SK-N-SH (cell line): ENCODE measurements at regions not wholly inside any gene's neighbourhood (a gene's known extent, or its start where the extent isn't known, plus 50 kb on each side); places are given as distances from the start of the nearest gene placed in this dataset.

Experiments
- CTCF ChIA-PET: fragments of 300-600, 350-600 bp; formaldehyde crosslinking; extraction: SDS; loops from one replicate; lab custom pipeline; 2021; lab: Yijun Ruan, JAX
- POLR2A ChIA-PET: fragments of 350-600 bp; sonication (Branson Sonifier 250); formaldehyde crosslinking; extraction: SDS; loops from one replicate; lab custom pipeline; 2020; ENCODE audit warnings: antibody characterized with exemption, inconsistent platforms; lab: Yijun Ruan, JAX
- DNase-seq: peaks from one replicate; pipeline ENCODE4 v3.0.0; 2012
- H2AFZ ChIP-seq: fragments of 200-600 bp; sonication (generic); 2 replicates; pipeline ENCODE4 v1.8.1; 2016; ENCODE audit warnings: antibody characterized with exemption, mild to moderate bottlenecking, low read depth
- H3F3A ChIP-seq: fragments of 200-600 bp; sonication (generic); replicated peaks from 2 replicates; pipeline ENCODE3; 2016; ENCODE audit warnings: antibody characterized with exemption, mild to moderate bottlenecking; ENCODE audit not compliant: insufficient read depth
- H3K27ac ChIP-seq, 2 experiments: fragments of 200-500 bp in 1 of 2; fragments of 200-600 bp in 1 of 2; sonication (Bioruptor generic) in 1 of 2; sonication (generic), shearing (Covaris generic) in 1 of 2; 2 replicates each; pipeline versions ENCODE4 v1.5.1 to v1.6.1; 2014 to 2016; ENCODE audit warnings: low read depth in 2 of 2, inconsistent platforms in 1 of 2, low read length in 1 of 2, mild to moderate bottlenecking in 1 of 2, mixed read lengths in 1 of 2
- H3K27me3 ChIP-seq: fragments of 200-600 bp; sonication (generic), shearing (Covaris generic); 2 replicates; pipeline ENCODE4 v1.6.1; 2016; ENCODE audit warnings: mixed run types; ENCODE audit not compliant: insufficient read depth
- H3K36me3 ChIP-seq, 2 experiments: fragments of 200-500 bp in 1 of 2; fragments of 200-600 bp in 1 of 2; sonication (Bioruptor generic) in 1 of 2; sonication (generic) in 1 of 2; replicated peaks in 1 of 2; 2 replicates each; pipeline versions ENCODE3 to v1.5.1; 2014 to 2016; ENCODE audit warnings: low read length in 1 of 2, mild to moderate bottlenecking in 1 of 2; ENCODE audit not compliant: insufficient read depth in 2 of 2, control insufficient read depth in 1 of 2
- H3K4me1 ChIP-seq, 2 experiments: fragments of 200-500 bp in 1 of 2; fragments of 200-600 bp in 1 of 2; sonication (Bioruptor generic) in 1 of 2; sonication (generic), shearing (Covaris generic) in 1 of 2; 2 replicates each; pipeline versions ENCODE4 v1.5.1 to v1.6.1; 2014 to 2016; ENCODE audit warnings: low read depth in 1 of 2, low read length in 1 of 2, mixed run types in 1 of 2; ENCODE audit not compliant: insufficient read depth in 2 of 2, control insufficient read depth in 1 of 2
- H3K4me2 ChIP-seq: fragments of 200-600 bp; sonication (generic), shearing (Covaris generic); 2 replicates; pipeline ENCODE4 v1.6.1; 2017; ENCODE audit warnings: mixed run types
- H3K4me3 ChIP-seq, 2 experiments: fragments of 200-500 bp in 1 of 2; fragments of 200-600 bp in 1 of 2; sonication (Bioruptor generic) in 1 of 2; sonication (generic), shearing (Covaris generic) in 1 of 2; 2 replicates each; pipeline versions ENCODE4 v1.5.1 to v1.8.1; 2014 to 2016; ENCODE audit warnings: low read depth in 2 of 2, inconsistent platforms in 1 of 2, low read length in 1 of 2, mild to moderate bottlenecking in 1 of 2, mixed read lengths in 1 of 2, moderate library complexity in 1 of 2
- H3K79me2 ChIP-seq: fragments of 200-600 bp; sonication (generic); 2 replicates; pipeline ENCODE4 v1.8.1; 2017; ENCODE audit warnings: mild to moderate bottlenecking; ENCODE audit not compliant: insufficient read depth
- H3K9ac ChIP-seq: fragments of 200-600 bp; sonication (generic); 2 replicates; pipeline ENCODE4 v1.6.1; 2017; ENCODE audit warnings: mixed run types
- H3K9me2 ChIP-seq: fragments of 200-600 bp; sonication (generic); 2 replicates; pipeline ENCODE4 v1.6.1; 2017; ENCODE audit warnings: mixed run types
- H3K9me3 ChIP-seq: fragments of 200-600 bp; sonication (generic); 2 replicates; pipeline ENCODE4 v1.6.1; 2017; ENCODE audit warnings: mixed run types, mild to moderate bottlenecking, moderate library complexity
- H4K20me1 ChIP-seq: fragments of 200-600 bp; sonication (generic); 2 replicates; pipeline ENCODE4 v1.6.1; 2017; ENCODE audit warnings: mild to moderate bottlenecking, mixed run types; ENCODE audit not compliant: insufficient read depth
- CHD2 ChIP-seq: fragments of 150-350 bp; IDR thresholded peaks from 2 replicates; pipeline ENCODE4 v1.6.1; 2018; ENCODE audit warnings: low read length; ENCODE audit not compliant: partially characterized antibody
- CTCF ChIP-seq: fragments of 200-600 bp; sonication (generic); IDR thresholded peaks from 2 replicates; pipeline ENCODE4 v1.6.1; 2017; ENCODE audit warnings: antibody characterized with exemption, mild to moderate bottlenecking, moderate library complexity
- ELF1 ChIP-seq: IDR thresholded peaks from 2 replicates; pipeline ENCODE4 v1.4.0; 2012
- FOXM1 ChIP-seq: IDR thresholded peaks from 2 replicates; pipeline ENCODE4 v1.4.0; 2012; ENCODE audit warnings: low read depth, mild to moderate bottlenecking
- GATA2 ChIP-seq: sonication (generic); formaldehyde crosslinking; IDR thresholded peaks from 2 replicates; pipeline ENCODE4 v1.5.0; 2020; ENCODE audit warnings: mild to moderate bottlenecking, missing genetic modification reagents
- MAX ChIP-seq: IDR thresholded peaks from 2 replicates; pipeline ENCODE4 v1.4.0; 2012; ENCODE audit warnings: low read depth
- NRF1 ChIP-seq: IDR thresholded peaks from 2 replicates; pipeline ENCODE4 v1.6.1; 2012; ENCODE audit warnings: low read depth, mild to moderate bottlenecking, low read length
- PBX3 ChIP-seq: IDR thresholded peaks from 2 replicates; pipeline ENCODE4; 2012
- POLR2AphosphoS5 ChIP-seq: IDR thresholded peaks from 2 replicates; pipeline ENCODE4 v1.6.1; 2012; ENCODE audit warnings: low read depth, low read length
- RAD21 ChIP-seq: IDR thresholded peaks from 2 replicates; pipeline ENCODE4 v1.6.1; 2012; ENCODE audit warnings: mild to moderate bottlenecking, low read length
- RFX5 ChIP-seq: IDR thresholded peaks from 2 replicates; pipeline ENCODE4 v1.6.1; 2012; ENCODE audit warnings: mild to moderate bottlenecking, improper control_type of control experiment, low read length
- SMC3 ChIP-seq: IDR thresholded peaks from 2 replicates; pipeline ENCODE4 v1.6.1; 2012; ENCODE audit warnings: low read depth, low read length, improper control_type of control experiment
- TCF12 ChIP-seq: IDR thresholded peaks from 2 replicates; pipeline ENCODE4 v1.4.0; 2012
- TEAD4 ChIP-seq: IDR thresholded peaks from 2 replicates; pipeline ENCODE4 v1.4.0; 2012; ENCODE audit warnings: mild to moderate bottlenecking, borderline replicate concordance; ENCODE audit not compliant: insufficient read depth
- YY1 ChIP-seq: IDR thresholded peaks from 2 replicates; pipeline ENCODE4 v1.4.0; 2012; ENCODE audit warnings: low read depth, mild to moderate bottlenecking
- WGBS: methylation state at CpG from one replicate; pipeline ENCODE4 v1.1.6; 2017; ENCODE audit warnings: low lambda C conversion rate; 5-methylcytosine and 5-hydroxymethylcytosine counted together

GRCh38 chr6:167647737-167648470, 178.8 kb upstream of the AFDN start (continued):
- no peak for TF ChIP-seq YY1
- no peak for TF ChIP-seq SMC3
- TF ChIP-seq RAD21 = no peak
- TF ChIP-seq RFX5 = no peak
- TF ChIP-seq FOXM1 = no peak

GRCh38 chr6:167648501-167649278, 178.0 kb upstream of the AFDN start:
- no peaks in the 10 kb centered on the region for H3K9me3 ChIP-seq
- POLR2A ChIA-PET = interaction anchor here (0.6 kb wide), 1 partner anchor 31 kb away, joined by 3 read pairs; no protein-coding TSS in a partner anchor
- CTCF ChIA-PET = no interaction called here

GRCh38 chr6:167649476-167649875, 177.2 kb upstream of the AFDN start:
- Histone ChIP-seq H4K20me1 (no peaks in the 10 kb centered on the region), H3F3A (no peaks in the 10 kb centered on the region), H3K9ac (no peak overlapping the region), H2AFZ (no peak overlapping the region), H3K9me2 (no peaks in the 10 kb centered on the region), H3K4me2 (no peak overlapping the region), H3K27me3 (no peaks in the 10 kb centered on the region), H3K4me3 (no peak overlapping the region), H3K27ac (no peak overlapping the region), H3K4me1 (no peaks in the 10 kb centered on the region; a peak in 1 of 4 replicates), H3K36me3 (no peaks in the 10 kb centered on the region), H3K79me2 (no peaks in the 10 kb centered on the region), H3K9me3 (no peaks in the 10 kb centered on the region)
- 68% methylated on average over 8 of the region's 8 CpGs for WGBS
- no peak for DNase-seq
- POLR2A ChIA-PET = no interaction called here
- CTCF ChIA-PET = no interaction called here
- TF ChIP-seq CTCF (no peak), POLR2AphosphoS5 (no peak), FOXM1 (no peak), PBX3 (no peak)

More at GRCh38 chr6:167648501-167649278, 178.0 kb upstream of the AFDN start:
- H3K9ac ChIP-seq = no peak overlapping the region
- TF ChIP-seq TCF12 (no peak), ELF1 (no peak), TEAD4 (no peak), YY1 (no peak), CHD2 (no peak), MAX (no peak), GATA2 (CRISPR knock-in tag) (no peak), NRF1 (no peak)
- H3K4me1 ChIP-seq = no peaks in the 10 kb centered on the region; a peak in 1 of 4 replicates
- H2AFZ ChIP-seq = no peak overlapping the region
- H3K9me2 ChIP-seq = no peaks in the 10 kb centered on the region
- no peaks in the 10 kb centered on the region for H3K79me2 ChIP-seq
- no peak for DNase-seq
- H3K4me3 ChIP-seq = no peak overlapping the region
- H3K27me3 ChIP-seq = no peaks in the 10 kb centered on the region
- H3K4me2 ChIP-seq = no peak overlapping the region
- WGBS = 45% methylated on average over 8 of the region's 13 CpGs
- H3K36me3 ChIP-seq = no peaks in the 10 kb centered on the region
- H4K20me1 ChIP-seq = no peaks in the 10 kb centered on the region
- H3K27ac ChIP-seq = no peak overlapping the region
- H3F3A ChIP-seq = no peaks in the 10 kb centered on the region
